K562 (cell line): ENCODE measurements at regions not wholly inside any gene's neighbourhood (a gene's known extent, or its start where the extent isn't known, plus 50 kb on each side); places are given as distances from the start of the nearest gene placed in this dataset.

Experiments used
- CBFA2T2 ChIP-seq: fragments of 450-650 bp; conservative IDR thresholded peaks from 2 replicates; pipeline ENCODE4 v1.6.1; 2017; ENCODE audit warnings: mild to moderate bottlenecking
- CBFA2T3 ChIP-seq: fragments of 450-650 bp; IDR thresholded peaks from 2 replicates; pipeline ENCODE4 v1.6.1; 2017
- CHAMP1 ChIP-seq: fragments of 450-650 bp; IDR thresholded peaks from 2 replicates; pipeline ENCODE4 v1.6.1; 2016; ENCODE audit warnings: mild to moderate bottlenecking
- CREM ChIP-seq: IDR thresholded peaks from 2 replicates; pipeline ENCODE4 v1.6.1; 2014; ENCODE audit warnings: antibody characterized with exemption, low read depth
- CTBP1 ChIP-seq: fragments of 450-650 bp; IDR thresholded peaks from 2 replicates; pipeline ENCODE4 v1.6.1; 2016; ENCODE audit warnings: borderline replicate concordance
- GATAD2A ChIP-seq: fragments of 450-650 bp; IDR thresholded peaks from 2 replicates; pipeline ENCODE4 v1.6.1; 2017
- GATAD2B ChIP-seq: fragments of 450-650 bp; IDR thresholded peaks from 2 replicates; pipeline ENCODE4 v1.6.1; 2017; ENCODE audit warnings: mild to moderate bottlenecking, borderline replicate concordance
- HMBOX1 ChIP-seq: sonication (generic); IDR thresholded peaks from 2 replicates; pipeline ENCODE4 v1.6.1; 2016
- HMGN3 ChIP-seq: IDR thresholded peaks from 2 replicates; pipeline ENCODE4 v1.6.1; 2011; ENCODE audit warnings: borderline replicate concordance, low read depth, mild to moderate bottlenecking, mixed read lengths, low read length; ENCODE audit not compliant: insufficient read length; ENCODE audit errors: extremely low read depth
- KDM1A ChIP-seq, 2 experiments: fragments of 450-650 bp; IDR thresholded peaks; 2 replicates each; pipeline ENCODE4 v1.6.1; 2016; ENCODE audit warnings: mild to moderate bottlenecking in 2 of 2
- KLF16 ChIP-seq: IDR thresholded peaks from 2 replicates; pipeline ENCODE4 v1.6.1; 2016; ENCODE audit warnings: antibody characterized with exemption
- LCOR ChIP-seq: sonication (generic); formaldehyde crosslinking; IDR thresholded peaks from 2 replicates; pipeline ENCODE4 v1.8.0; 2022; ENCODE audit warnings: mild to moderate bottlenecking, missing genetic modification reagents
- MECOM ChIP-seq: fragments of 250-450 bp; sonication (Bioruptor Pico); IDR thresholded peaks from 2 replicates; pipeline ENCODE4 v1.8.0; 2022; ENCODE audit warnings: inconsistent platforms
- NCOA1 ChIP-seq: fragments of 450-650 bp; IDR thresholded peaks from 2 replicates; pipeline ENCODE4 v1.6.1; 2016; ENCODE audit warnings: low read depth
- NFIC ChIP-seq: fragments of 450-650 bp; IDR thresholded peaks from 2 replicates; pipeline ENCODE4 v1.6.1; 2017; ENCODE audit warnings: mild to moderate bottlenecking, inconsistent platforms
- NR4A1 ChIP-seq, 2 experiments: fragments of 250-450 bp in 1 of 2; fragments of 450-650 bp in 1 of 2; sonication (Bioruptor Pico) in 1 of 2; IDR thresholded peaks; 2 replicates each; pipeline versions ENCODE4 v1.4.0 to v1.6.1; 2016 to 2020; ENCODE audit warnings: mild to moderate bottlenecking in 2 of 2, missing compliant biosample characterization in 1 of 2, missing genetic modification characterization in 1 of 2, moderate library complexity in 1 of 2
- PBX2 ChIP-seq, 2 experiments: IDR thresholded peaks in 1 of 2; conservative IDR thresholded peaks in 1 of 2; 2 replicates each; pipeline ENCODE4 v1.6.1; 2016; ENCODE audit warnings: low read depth in 2 of 2, mild to moderate bottlenecking in 1 of 2, missing compliant biosample characterization in 1 of 2, missing genetic modification characterization in 1 of 2, moderate library complexity in 1 of 2
- RAD21 ChIP-seq, 2 experiments: fragments of 250-450 bp in 1 of 2; fragments of 450-650 bp in 1 of 2; sonication (Bioruptor Pico) in 1 of 2; formaldehyde crosslinking in 1 of 2; IDR thresholded peaks in 1 of 2; conservative IDR thresholded peaks in 1 of 2; 2 replicates each; pipeline versions ENCODE4 v1.4.0 to v1.8.0; 2020 to 2022; ENCODE audit warnings: mild to moderate bottlenecking in 2 of 2, moderate library complexity in 1 of 2
- RCOR1 ChIP-seq, 2 experiments: IDR thresholded peaks; 2 replicates each; pipeline ENCODE4 v1.6.1; 2012; ENCODE audit warnings: low read depth in 2 of 2, low read length in 2 of 2, borderline replicate concordance in 1 of 2, improper control_type of control experiment in 1 of 2
- SMAD1 ChIP-seq: fragments of 150-350 bp; IDR thresholded peaks from 2 replicates; pipeline ENCODE4 v1.6.1; 2014; ENCODE audit warnings: low read length, low read depth; ENCODE audit not compliant: partially characterized antibody
- TCF3 ChIP-seq: sonication (generic); formaldehyde crosslinking; IDR thresholded peaks from 2 replicates; pipeline ENCODE4 v1.4.0; 2020; ENCODE audit warnings: mild to moderate bottlenecking, missing genetic modification reagents
- TEAD4 ChIP-seq, 2 experiments: sonication (generic) in 1 of 2; formaldehyde crosslinking in 1 of 2; IDR thresholded peaks; 2 replicates each; pipeline versions ENCODE4 v1.6.1 to v1.8.0; 2012 to 2022; ENCODE audit warnings: borderline replicate concordance in 1 of 2, inconsistent platforms in 1 of 2, low read length in 1 of 2, mild to moderate bottlenecking in 1 of 2, missing genetic modification reagents in 1 of 2
- ZEB2 ChIP-seq: fragments of 450-650 bp; IDR thresholded peaks from 2 replicates; pipeline ENCODE4 v1.6.1; 2016
- ZNF668 ChIP-seq: fragments of 250-450 bp; sonication (Bioruptor Pico); IDR thresholded peaks from 2 replicates; pipeline ENCODE4 v1.8.0; 2022; ENCODE audit warnings: mild to moderate bottlenecking, inconsistent platforms

GRCh38 chr2:12434630-12435098, 282.1 kb upstream of the TRIB2 start (continued):
- TF ChIP-seq RAD21 (CRISPR knock-in tag; conservative IDR thresholded peaks at IDR 0.05 in 1 of 2, IDR thresholded peaks at IDR 0.05 in 1 of 2): no peak
- TF ChIP-seq LCOR (CRISPR knock-in tag): no peak
- TF ChIP-seq PBX2 (CRISPR knock-in tag; IDR thresholded peaks at IDR 0.05; ENCODE audit: low read depth): no peak
- no peak for TF ChIP-seq PBX2 (tag; conservative IDR thresholded peaks at IDR 0.05; ENCODE audit: low read depth)
- TF ChIP-seq NFIC: peak; percentile 77
- peak; percentile 96 for TF ChIP-seq CBFA2T3
- peak; percentile 94; the same call in 1 of the 2 replicates for TF ChIP-seq CTBP1
- peak; percentile 82; the same call in 1 of the 2 replicates for TF ChIP-seq NCOA1
- TF ChIP-seq ZEB2: peak; percentile 90
- TF ChIP-seq GATAD2A: peak; percentile 68
- TF ChIP-seq KDM1A (IDR thresholded peaks at IDR 0.05): peak; percentile 31 to 53; a peak in 2 of 4 replicates
- peak; percentile 81 for TF ChIP-seq CHAMP1
- peak; percentile 91 for TF ChIP-seq HMBOX1
- TF ChIP-seq CBFA2T2: peak; percentile 94
- 0 out of 2 replicates have a peak, but pooled peaks have one; percentile 7 for TF ChIP-seq CREM
- TF ChIP-seq TCF3 (CRISPR knock-in tag): peak; percentile 90
- TF ChIP-seq TEAD4 (IDR thresholded peaks at IDR 0.05; ENCODE audit: low read length): peak; percentile 93
- no peak for TF ChIP-seq TEAD4 (CRISPR knock-in tag; IDR thresholded peaks at IDR 0.05; ENCODE audit: borderline replicate concordance)
- 0 out of 2 replicates have a peak, but pooled peaks have one; percentile 54 for TF ChIP-seq GATAD2B
- TF ChIP-seq RCOR1 (IDR thresholded peaks at IDR 0.05; ENCODE audit: borderline replicate concordance in 1 of 2, low read depth in 2 of 2, low read length in 2 of 2): peak in 1 of 2 experiments; percentile 83; a peak in 2 of 4 replicates
- TF ChIP-seq KLF16: peak; percentile 68; the same call in 1 of the 2 replicates
- peak; percentile 25; the same call in 1 of the 2 replicates for TF ChIP-seq ZNF668 (CRISPR knock-in tag)
- no peak for TF ChIP-seq NR4A1 (CRISPR knock-in tag; IDR thresholded peaks at IDR 0.05)
- peak; percentile 56; the same call in 1 of the 2 replicates for TF ChIP-seq NR4A1 (tag; IDR thresholded peaks at IDR 0.05)
- peak; percentile 84 for TF ChIP-seq MECOM (CRISPR knock-in tag)
- TF ChIP-seq SMAD1: peak; percentile 27
- TF ChIP-seq HMGN3: peak; percentile 94
